NCI-H2081 treated with DMSO at 0.1 percent for 48 hours (cell line): ENCODE measurements at regions not wholly inside any gene's neighbourhood (a gene's known extent, or its start where the extent isn't known, plus 50 kb on each side); places are given as distances from the start of the nearest gene placed in this dataset.
"Not testable (repeated sequence)": the region's sequence is repeated elsewhere in the genome, so short reads cannot be mapped to it uniquely, and the experiment has no call there.

ENCODE experiments used
- DNase-seq: peaks from one replicate; lab custom pipeline; 2025; lab: John Stamatoyannopoulos, UW

- DNase-seq: peak; percentile 62
Measured at GRCh38 chr1:222865718-222866117, 50.9 kb downstream of the DISP1 start.

GRCh38 chr1:222867316-222867715 lies 52.5 kb downstream of the DISP1 start:
- DNase-seq: no peak

- DNase-seq: no peak
Measured at GRCh38 chr1:222876182-222876581, 61.3 kb downstream of the DISP1 start.

- DNase-seq: no peak
Measured at GRCh38 chr1:222877854-222878253, 63.0 kb downstream of the DISP1 start.

- no peak for DNase-seq
Measured at GRCh38 chr1:222880587-222880986, 65.7 kb downstream of the DISP1 start.

- no peak for DNase-seq
Measured at GRCh38 chr1:222886194-222886854, 71.5 kb downstream of the DISP1 start.

- DNase-seq: no peak
Measured at GRCh38 chr1:222886878-222887351, 72.1 kb downstream of the DISP1 start.

GRCh38 chr1:222889440-222889839 lies 74.6 kb downstream of the DISP1 start:
- DNase-seq: no peak

- no peak for DNase-seq
Measured at GRCh38 chr1:222890716-222891115, 75.9 kb downstream of the DISP1 start.

GRCh38 chr1:222891578-222891977 lies 76.7 kb downstream of the DISP1 start:
- no peak for DNase-seq

- no peak for DNase-seq
Measured at GRCh38 chr1:222892137-222892769, 77.4 kb downstream of the DISP1 start.

GRCh38 chr1:222893255-222893654 lies 78.4 kb downstream of the DISP1 start:
- no peak for DNase-seq

GRCh38 chr1:222894331-222894730 lies 79.5 kb downstream of the DISP1 start:
- DNase-seq: no peak

GRCh38 chr1:222896630-222897526 lies 82.0 kb downstream of the DISP1 start:
- no peak for DNase-seq

GRCh38 chr1:222897527-222898190 lies 82.8 kb downstream of the DISP1 start:
- no peak for DNase-seq

- DNase-seq: no peak
Measured at GRCh38 chr1:222898191-222898527, 83.3 kb downstream of the DISP1 start.

GRCh38 chr1:222899471-222899870 lies 84.6 kb downstream of the DISP1 start:
- no peak for DNase-seq

GRCh38 chr1:222904451-222904850 lies 89.6 kb downstream of the DISP1 start:
- peak; percentile 59 for DNase-seq

- DNase-seq: peak; percentile 97
Measured at GRCh38 chr1:222905151-222905550, 90.3 kb downstream of the DISP1 start.

- not testable (repeated sequence) for DNase-seq
Measured at GRCh38 chr1:222906271-222906739, 91.5 kb downstream of the DISP1 start.

GRCh38 chr1:222909586-222909985 lies 94.7 kb downstream of the DISP1 start:
- DNase-seq: no peak

- no peak for DNase-seq
Measured at GRCh38 chr1:222910699-222911098, 95.9 kb downstream of the DISP1 start.
